ENCODE measurements at regions not wholly inside any gene's neighbourhood (a gene's known extent, or its start where the extent isn't known, plus 50 kb on each side); places are given as distances from the start of the nearest gene placed in this dataset.
A peak's percentile ranks its signal among the peaks of the same experiment; 100 is the strongest.
"Not testable (repeated sequence)": the region's sequence is repeated elsewhere in the genome, so short reads cannot be mapped to it uniquely, and the experiment has no call there.

- no peak for DNase-seq
Measured at GRCh38 chr12:87051621-87052020, 795.4 kb upstream of the MGAT4C start.

- DNase-seq: no peak
Measured at GRCh38 chr12:87047691-87048090, 791.5 kb upstream of the MGAT4C start.

GRCh38 chr12:87039536-87039935, 783.3 kb upstream of the MGAT4C start:
- no peak for DNase-seq

GRCh38 chr12:87038098-87038497, 781.9 kb upstream of the MGAT4C start:
- no peak for DNase-seq

- no peak for DNase-seq
Measured at GRCh38 chr12:87025976-87026375, 769.8 kb upstream of the MGAT4C start.

- DNase-seq: no peak
Measured at GRCh38 chr12:87021400-87021799, 765.2 kb upstream of the MGAT4C start.

GRCh38 chr12:87020071-87020470, 763.9 kb upstream of the MGAT4C start:
- no peak for DNase-seq

GRCh38 chr12:87015352-87015751, 759.2 kb upstream of the MGAT4C start:
- no peak for DNase-seq

- DNase-seq: no peak
Measured at GRCh38 chr12:87008785-87009384, 752.7 kb upstream of the MGAT4C start.

GRCh38 chr12:87001102-87001501, 744.9 kb upstream of the MGAT4C start:
- no peak for DNase-seq

- DNase-seq: no peak
Measured at GRCh38 chr12:86985298-86985697, 729.1 kb upstream of the MGAT4C start.

GRCh38 chr12:86970595-86970994, 714.4 kb upstream of the MGAT4C start:
- DNase-seq: not testable (repeated sequence)

GRCh38 chr12:86959766-86960458, 703.7 kb upstream of the MGAT4C start:
- DNase-seq: no peak

- DNase-seq: peak; percentile 1
Measured at GRCh38 chr12:86950444-86950843, 694.3 kb upstream of the MGAT4C start.

GRCh38 chr12:86950043-86950442, 693.9 kb upstream of the MGAT4C start:
- DNase-seq: no peak

- no peak for DNase-seq
Measured at GRCh38 chr12:86948851-86949250, 692.7 kb upstream of the MGAT4C start.

- DNase-seq: no peak
Measured at GRCh38 chr12:86945685-86946196, 689.5 kb upstream of the MGAT4C start.

- DNase-seq: not testable (repeated sequence)
Measured at GRCh38 chr12:86944197-86944819, 688.1 kb upstream of the MGAT4C start.

GRCh38 chr12:86931714-86932113, 675.5 kb upstream of the MGAT4C start:
- DNase-seq: no peak

GRCh38 chr12:86929962-86930361, 673.8 kb upstream of the MGAT4C start:
- no peak for DNase-seq

GRCh38 chr12:86917121-86917520, 660.9 kb upstream of the MGAT4C start:
- DNase-seq: no peak

GRCh38 chr12:86914721-86915120, 658.5 kb upstream of the MGAT4C start:
- DNase-seq: peak; percentile 54

GRCh38 chr12:86911973-86912372, 655.8 kb upstream of the MGAT4C start:
- DNase-seq: no peak

GRCh38 chr12:86903159-86903558, 647.0 kb upstream of the MGAT4C start:
- DNase-seq: no peak

Data from kidney glomerular epithelial cell (primary cell).